ENCODE measurements at regions not wholly inside any gene's neighbourhood (a gene's known extent, or its start where the extent isn't known, plus 50 kb on each side); places are given as distances from the start of the nearest gene placed in this dataset.

GRCh38 chr13:72208112-72208645 lies 341.2 kb upstream of the DACH1 start (continued):
- TF ChIP-seq KIAA2018 (CRISPR knock-in tag; IDR thresholded peaks at IDR 0.05; ENCODE audit: borderline replicate concordance), result no peak
- no peak for TF ChIP-seq ZC3H4 (CRISPR knock-in tag; IDR thresholded peaks at IDR 0.05; ENCODE audit: borderline replicate concordance)
- TF ChIP-seq ZNF569 (CRISPR knock-in tag; IDR thresholded peaks at IDR 0.05; ENCODE audit: borderline replicate concordance), result no peak

GRCh38 chr13:72205773-72206172 lies 338.8 kb upstream of the DACH1 start:
- no peak overlapping the region for H2AFZ ChIP-seq (ENCODE audit: low read length)
- no TSS peak for BruUV-seq (replicated peaks)
- POLR2A ChIA-PET, result no interaction called here
- intact Hi-C loops (cut with micrococcal nuclease; ENCODE audit: unreplicated experiment), result no loop called here
- ATAC-seq (no peak), FAIRE-seq (no peak), DNase-seq (ENCODE audit: low spot score) (no peak)
- H3K9ac ChIP-seq (ENCODE audit: insufficient read depth, low read depth, low read length), result no peak overlapping the region
- H3K27me3 ChIP-seq (ENCODE audit: control insufficient read depth in 1 of 2, insufficient read depth in 2 of 2, low read length in 2 of 2), result no peaks in the 10 kb centered on the region
- in situ Hi-C loops (cut with HindIII; ENCODE audit: extremely low pct_ligation_motif_present, low pct_unique_long_range_greater_than_20kb), result no loop called here
- H3K4me1 ChIP-seq (ENCODE audit: insufficient read depth, low read length), result no peaks in the 10 kb centered on the region
- H3K27ac ChIP-seq (ENCODE audit: extremely low read length, insufficient read depth, low read length), result no peak overlapping the region
- H4K20me1 ChIP-seq (ENCODE audit: insufficient read depth, low read length), result no peaks in the 10 kb centered on the region
- H3K9me3 ChIP-seq (ENCODE audit: low read length), result no peaks in the 10 kb centered on the region
- no peaks in the 10 kb centered on the region for H3K79me2 ChIP-seq (ENCODE audit: insufficient read depth, low read length)
- no peak overlapping the region for H3K4me2 ChIP-seq (ENCODE audit: low read depth, low read length)
- CTCF ChIA-PET (ENCODE audit: low intra/inter-chr PET ratio, low total read pairs), result no interaction called here
- no peaks in the 10 kb centered on the region for H3K36me3 ChIP-seq (replicated peaks in 1 of 2; ENCODE audit: control insufficient read depth in 1 of 2, insufficient read depth in 2 of 2, low read length in 2 of 2)
- H3K4me3 ChIP-seq (replicated peaks in 1 of 3; ENCODE audit: insufficient read depth in 1 of 3, low read depth in 2 of 3, low read length in 3 of 3), result no peak overlapping the region
- 0% methylated on average over 1 of the region's 1 CpG for WGBS (ENCODE audit: low lambda C conversion rate)
- TF ChIP-seq ZNF282 (IDR thresholded peaks at IDR 0.05; ENCODE audit: partially characterized antibody) (no peak), NFYC (CRISPR knock-in tag; IDR thresholded peaks at IDR 0.05) (no peak)
